ENCODE measurements at regions not wholly inside any gene's neighbourhood (a gene's known extent, or its start where the extent isn't known, plus 50 kb on each side); places are given as distances from the start of the nearest gene placed in this dataset.

- TF ChIP-seq, protein P1, sequence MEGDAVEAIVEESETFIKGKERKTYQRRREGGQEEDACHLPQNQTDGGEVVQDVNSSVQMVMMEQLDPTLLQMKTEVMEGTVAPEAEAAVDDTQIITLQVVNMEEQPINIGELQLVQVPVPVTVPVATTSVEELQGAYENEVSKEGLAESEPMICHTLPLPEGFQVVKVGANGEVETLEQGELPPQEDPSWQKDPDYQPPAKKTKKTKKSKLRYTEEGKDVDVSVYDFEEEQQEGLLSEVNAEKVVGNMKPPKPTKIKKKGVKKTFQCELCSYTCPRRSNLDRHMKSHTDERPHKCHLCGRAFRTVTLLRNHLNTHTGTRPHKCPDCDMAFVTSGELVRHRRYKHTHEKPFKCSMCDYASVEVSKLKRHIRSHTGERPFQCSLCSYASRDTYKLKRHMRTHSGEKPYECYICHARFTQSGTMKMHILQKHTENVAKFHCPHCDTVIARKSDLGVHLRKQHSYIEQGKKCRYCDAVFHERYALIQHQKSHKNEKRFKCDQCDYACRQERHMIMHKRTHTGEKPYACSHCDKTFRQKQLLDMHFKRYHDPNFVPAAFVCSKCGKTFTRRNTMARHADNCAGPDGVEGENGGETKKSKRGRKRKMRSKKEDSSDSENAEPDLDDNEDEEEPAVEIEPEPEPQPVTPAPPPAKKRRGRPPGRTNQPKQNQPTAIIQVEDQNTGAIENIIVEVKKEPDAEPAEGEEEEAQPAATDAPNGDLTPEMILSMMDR (IDR thresholded peaks at IDR 0.05; ENCODE audit: low read depth, low read length), result no peak
- TF ChIP-seq POLR2A (IDR thresholded peaks at IDR 0.05; ENCODE audit: extremely low read depth, insufficient read length), result no peak
Observed at GRCh38 chr7:18125476-18125875, 97.8 kb upstream of the PRPS1L1 start.

Data from NB4 (cell line).